GM12878 (cell line): ENCODE measurements at regions not wholly inside any gene's neighbourhood (a gene's known extent, or its start where the extent isn't known, plus 50 kb on each side); places are given as distances from the start of the nearest gene placed in this dataset.

ENCODE experiments used
- ATF3 ChIP-seq: IDR thresholded peaks from 2 replicates; pipeline ENCODE4 v1.6.1; 2011; ENCODE audit warnings: low read depth, mild to moderate bottlenecking, low read length, moderate library complexity, borderline replicate concordance; ENCODE audit errors: extremely low read depth
- FOS ChIP-seq: IDR thresholded peaks from 3 replicates; pipeline ENCODE4 v1.6.1; 2011; ENCODE audit warnings: borderline replicate concordance; ENCODE audit not compliant: insufficient read length; ENCODE audit errors: extremely low read depth
- JUNB ChIP-seq: IDR thresholded peaks from 2 replicates; pipeline ENCODE4 v1.6.1; 2016; ENCODE audit warnings: antibody characterized with exemption, mild to moderate bottlenecking
- JUND ChIP-seq: IDR thresholded peaks from 2 replicates; pipeline ENCODE4 v1.6.1; 2012; ENCODE audit warnings: low read depth, mild to moderate bottlenecking, low read length, improper control_type of control experiment, moderate library complexity
- KLF5 ChIP-seq: fragments of 450-650 bp; IDR thresholded peaks from 2 replicates; pipeline ENCODE4 v1.6.1; 2014; ENCODE audit warnings: mild to moderate bottlenecking; ENCODE audit not compliant: partially characterized antibody
- MYC ChIP-seq: IDR thresholded peaks from 2 replicates; pipeline ENCODE4 v1.6.1; 2011; ENCODE audit warnings: mild to moderate bottlenecking, low read length, moderate library complexity, inconsistent platforms; ENCODE audit not compliant: insufficient read depth, insufficient replicate concordance, insufficient read length, severe bottlenecking
- RBBP5 ChIP-seq: fragments of 200-600 bp; sonication (generic); conservative IDR thresholded peaks from 2 replicates; pipeline ENCODE4 v1.6.1; 2016
- SIN3A ChIP-seq: IDR thresholded peaks from 2 replicates; pipeline ENCODE4 v1.6.1; 2012; ENCODE audit warnings: low read depth, low read length, improper control_type of control experiment
- TF ChIP-seq, protein P1 (sequence below): fragments of 450-650 bp; IDR thresholded peaks from 2 replicates; pipeline ENCODE4 v1.6.1; 2014; ENCODE audit warnings: mild to moderate bottlenecking
- TF ChIP-seq, protein P2 (sequence below): fragments of 450-650 bp; IDR thresholded peaks from 2 replicates; pipeline ENCODE4 v1.6.1; 2018; ENCODE audit warnings: borderline replicate concordance, mild to moderate bottlenecking; ENCODE audit not compliant: partially characterized antibody
- TF ChIP-seq, protein P3 (sequence below): fragments of 450-650 bp; IDR thresholded peaks from 2 replicates; pipeline ENCODE4 v1.6.1; 2017; ENCODE audit warnings: mild to moderate bottlenecking

GRCh38 chr18:60962625-60963024 lies 370.6 kb upstream of the CDH20 start (continued):
- TF ChIP-seq, protein P1, sequence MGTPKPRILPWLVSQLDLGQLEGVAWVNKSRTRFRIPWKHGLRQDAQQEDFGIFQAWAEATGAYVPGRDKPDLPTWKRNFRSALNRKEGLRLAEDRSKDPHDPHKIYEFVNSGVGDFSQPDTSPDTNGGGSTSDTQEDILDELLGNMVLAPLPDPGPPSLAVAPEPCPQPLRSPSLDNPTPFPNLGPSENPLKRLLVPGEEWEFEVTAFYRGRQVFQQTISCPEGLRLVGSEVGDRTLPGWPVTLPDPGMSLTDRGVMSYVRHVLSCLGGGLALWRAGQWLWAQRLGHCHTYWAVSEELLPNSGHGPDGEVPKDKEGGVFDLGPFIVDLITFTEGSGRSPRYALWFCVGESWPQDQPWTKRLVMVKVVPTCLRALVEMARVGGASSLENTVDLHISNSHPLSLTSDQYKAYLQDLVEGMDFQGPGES: no peak
- TF ChIP-seq KLF5 (no peak), JUNB (no peak), ATF3 (no peak), MYC (no peak), FOS (no peak), SIN3A (no peak), RBBP5 (no peak), JUND (no peak)
- TF ChIP-seq, protein P2, sequence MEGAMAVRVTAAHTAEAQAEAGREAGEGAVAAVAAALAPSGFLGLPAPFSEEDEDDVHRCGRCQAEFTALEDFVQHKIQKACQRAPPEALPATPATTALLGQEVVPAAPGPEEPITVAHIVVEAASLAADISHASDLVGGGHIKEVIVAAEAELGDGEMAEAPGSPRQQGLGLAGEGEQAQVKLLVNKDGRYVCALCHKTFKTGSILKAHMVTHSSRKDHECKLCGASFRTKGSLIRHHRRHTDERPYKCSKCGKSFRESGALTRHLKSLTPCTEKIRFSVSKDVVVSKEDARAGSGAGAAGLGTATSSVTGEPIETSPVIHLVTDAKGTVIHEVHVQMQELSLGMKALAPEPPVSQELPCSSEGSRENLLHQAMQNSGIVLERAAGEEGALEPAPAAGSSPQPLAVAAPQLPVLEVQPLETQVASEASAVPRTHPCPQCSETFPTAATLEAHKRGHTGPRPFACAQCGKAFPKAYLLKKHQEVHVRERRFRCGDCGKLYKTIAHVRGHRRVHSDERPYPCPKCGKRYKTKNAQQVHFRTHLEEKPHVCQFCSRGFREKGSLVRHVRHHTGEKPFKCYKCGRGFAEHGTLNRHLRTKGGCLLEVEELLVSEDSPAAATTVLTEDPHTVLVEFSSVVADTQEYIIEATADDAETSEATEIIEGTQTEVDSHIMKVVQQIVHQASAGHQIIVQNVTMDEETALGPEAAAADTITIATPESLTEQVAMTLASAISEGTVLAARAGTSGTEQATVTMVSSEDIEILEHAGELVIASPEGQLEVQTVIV: no peak
- TF ChIP-seq, protein P3, sequence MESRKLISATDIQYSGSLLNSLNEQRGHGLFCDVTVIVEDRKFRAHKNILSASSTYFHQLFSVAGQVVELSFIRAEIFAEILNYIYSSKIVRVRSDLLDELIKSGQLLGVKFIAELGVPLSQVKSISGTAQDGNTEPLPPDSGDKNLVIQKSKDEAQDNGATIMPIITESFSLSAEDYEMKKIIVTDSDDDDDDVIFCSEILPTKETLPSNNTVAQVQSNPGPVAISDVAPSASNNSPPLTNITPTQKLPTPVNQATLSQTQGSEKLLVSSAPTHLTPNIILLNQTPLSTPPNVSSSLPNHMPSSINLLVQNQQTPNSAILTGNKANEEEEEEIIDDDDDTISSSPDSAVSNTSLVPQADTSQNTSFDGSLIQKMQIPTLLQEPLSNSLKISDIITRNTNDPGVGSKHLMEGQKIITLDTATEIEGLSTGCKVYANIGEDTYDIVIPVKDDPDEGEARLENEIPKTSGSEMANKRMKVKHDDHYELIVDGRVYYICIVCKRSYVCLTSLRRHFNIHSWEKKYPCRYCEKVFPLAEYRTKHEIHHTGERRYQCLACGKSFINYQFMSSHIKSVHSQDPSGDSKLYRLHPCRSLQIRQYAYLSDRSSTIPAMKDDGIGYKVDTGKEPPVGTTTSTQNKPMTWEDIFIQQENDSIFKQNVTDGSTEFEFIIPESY: no peak
- TF ChIP-seq, all 136 proteins: peak for 0
